Transverse colon (tissue), 3 donors: ENCODE measurements at regions not wholly inside any gene's neighbourhood (a gene's known extent, or its start where the extent isn't known, plus 50 kb on each side); places are given as distances from the start of the nearest gene placed in this dataset.

Experiments used
- POLR2A ChIP-seq: fragments of 450-650 bp; IDR thresholded peaks from one replicate; pipeline ENCODE4 v1.6.1; 2016; ENCODE audit warnings: antibody characterized with exemption, mild to moderate bottlenecking, moderate library complexity
- TF ChIP-seq, protein P1 (sequence below), 5 experiments: fragments of 200-600 bp in 3 of 5; fragments of 450-650 bp in 2 of 5; sonication (generic) in 3 of 5; IDR thresholded peaks; 1 replicate in 2 of 5; 2 replicates in 3 of 5; pipeline ENCODE4 v1.5.1; 2016 to 2017; ENCODE audit warnings: antibody characterized with exemption in 5 of 5, inconsistent platforms in 3 of 5, mild to moderate bottlenecking in 2 of 5, moderate library complexity in 1 of 5

DNA sequence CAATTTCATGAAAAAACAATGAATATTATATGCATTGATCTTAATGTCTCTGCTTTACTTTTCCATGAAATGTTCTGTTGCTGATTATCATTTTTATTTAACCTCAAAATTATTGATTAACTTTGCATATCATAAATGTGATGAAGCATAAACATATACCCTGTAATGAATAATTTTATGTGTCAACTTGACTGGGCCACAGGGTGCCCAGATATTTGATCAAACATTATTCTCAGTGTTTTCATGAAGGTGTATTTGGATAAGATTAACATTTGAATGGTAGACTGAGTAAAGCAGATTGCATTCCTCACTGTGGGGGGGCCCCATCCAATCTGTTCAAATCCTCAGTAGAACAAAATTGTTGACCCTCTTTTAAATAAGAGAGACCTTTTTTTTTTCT lies 265.2 kb downstream of the CENPW start:
- TF ChIP-seq, protein P1, sequence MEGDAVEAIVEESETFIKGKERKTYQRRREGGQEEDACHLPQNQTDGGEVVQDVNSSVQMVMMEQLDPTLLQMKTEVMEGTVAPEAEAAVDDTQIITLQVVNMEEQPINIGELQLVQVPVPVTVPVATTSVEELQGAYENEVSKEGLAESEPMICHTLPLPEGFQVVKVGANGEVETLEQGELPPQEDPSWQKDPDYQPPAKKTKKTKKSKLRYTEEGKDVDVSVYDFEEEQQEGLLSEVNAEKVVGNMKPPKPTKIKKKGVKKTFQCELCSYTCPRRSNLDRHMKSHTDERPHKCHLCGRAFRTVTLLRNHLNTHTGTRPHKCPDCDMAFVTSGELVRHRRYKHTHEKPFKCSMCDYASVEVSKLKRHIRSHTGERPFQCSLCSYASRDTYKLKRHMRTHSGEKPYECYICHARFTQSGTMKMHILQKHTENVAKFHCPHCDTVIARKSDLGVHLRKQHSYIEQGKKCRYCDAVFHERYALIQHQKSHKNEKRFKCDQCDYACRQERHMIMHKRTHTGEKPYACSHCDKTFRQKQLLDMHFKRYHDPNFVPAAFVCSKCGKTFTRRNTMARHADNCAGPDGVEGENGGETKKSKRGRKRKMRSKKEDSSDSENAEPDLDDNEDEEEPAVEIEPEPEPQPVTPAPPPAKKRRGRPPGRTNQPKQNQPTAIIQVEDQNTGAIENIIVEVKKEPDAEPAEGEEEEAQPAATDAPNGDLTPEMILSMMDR (IDR thresholded peaks at IDR 0.05) = no peak
- no peak for TF ChIP-seq POLR2A
